Motor neuron (in vitro differentiated cells): ENCODE measurements at regions not wholly inside any gene's neighbourhood (a gene's known extent, or its start where the extent isn't known, plus 50 kb on each side); places are given as distances from the start of the nearest gene placed in this dataset.
"Not testable (repeated sequence)": the region's sequence is repeated elsewhere in the genome, so short reads cannot be mapped to it uniquely, and the experiment has no call there.

Source experiments
- ATAC-seq, 8 experiments: fragments of 200-7000 bp; cut with Tn5 transposase; replicated peaks in 6 of 8; 2 replicates each; pipeline ENCODE4 v1.8.0; 2021; ENCODE audit warnings: mild to moderate bottlenecking in 8 of 8, moderate library complexity in 8 of 8
- H3K27ac ChIP-seq, 2 donors: fragments of 250-450 bp; sonication (Bioruptor Pico); 2 replicates each; pipeline ENCODE4 v1.9.0; 2021; ENCODE audit warnings: antibody characterized with exemption in 2 of 2, mild to moderate bottlenecking in 2 of 2, moderate library complexity in 1 of 2
- H3K4me1 ChIP-seq, 2 donors: fragments of 250-450 bp; sonication (Bioruptor Pico); replicated peaks in 1 of 2; 2 replicates each; pipeline ENCODE4 v1.6.1; 2021; ENCODE audit warnings: antibody characterized with exemption in 2 of 2, mild to moderate bottlenecking in 2 of 2, moderate library complexity in 1 of 2
- H3K4me3 ChIP-seq, 5 donors: fragments of 250-450 bp; sonication (Bioruptor Pico); 2 replicates each; pipeline ENCODE4 v1.9.0; 2021; ENCODE audit warnings: antibody characterized with exemption in 5 of 5, mild to moderate bottlenecking in 5 of 5, moderate library complexity in 4 of 5
- WGBS, 10 experiments: fragments of 450-650 bp; shearing (Covaris generic); methylation state at CpG; one replicate each; pipeline ENCODE4 v1.0.0; 2022; 5-methylcytosine and 5-hydroxymethylcytosine counted together
- in situ Hi-C, 9 experiments: fragments of 400-800 bp; cut with MboI; loops; one replicate each; pipeline ENCODE4 v1.15.0; 2021; ENCODE audit warnings: low sequenced_read_pairs in 9 of 9, low pct_unique_long_range_greater_than_20kb in 2 of 9; ENCODE audit not compliant: unreplicated experiment in 9 of 9

- Histone ChIP-seq H3K4me3 (no peak overlapping the region), H3K4me1 (no peaks in the 10 kb centered on the region), H3K27ac (no peak overlapping the region)
- no peak for ATAC-seq
- in situ Hi-C loops = loop anchor here in 3 of 9 experiments (25.0 kb wide), 3 partner anchors 464 to 814 kb away; no protein-coding TSS in a partner anchor
These were observed 323.3 kb downstream of the CRPPA start for GRCh38 chr7:16098058-16098457.

- 43 to 88% (median 67%) methylated on average over 2 to 3 of the region's 3 CpGs for WGBS, 10 experiments
- Histone ChIP-seq H3K27ac (no peak overlapping the region), H3K4me3 (no peak overlapping the region), H3K4me1 (no peaks in the 10 kb centered on the region)
- in situ Hi-C loops = loop anchor here in 3 of 9 experiments (25.0 kb wide), 3 partner anchors 467 to 817 kb away; no protein-coding TSS in a partner anchor
- ATAC-seq = no peak
These were observed 326.0 kb downstream of the CRPPA start for GRCh38 chr7:16095171-16095950.

- no peak overlapping the region for H3K27ac ChIP-seq
- no peak for ATAC-seq
- no peaks in the 10 kb centered on the region for H3K4me1 ChIP-seq
- in situ Hi-C loops = loop anchor here in 3 of 9 experiments (25.0 kb wide), 3 partner anchors 468 to 818 kb away; no protein-coding TSS in a partner anchor
- WGBS, 10 experiments = 86 to 100% (median 100%) methylated on average over 1 to 2 of the region's 2 CpGs; no CpG with 5 or more reads in 2 of the 10 experiments
- no peak overlapping the region for H3K4me3 ChIP-seq
These were observed 326.7 kb downstream of the CRPPA start for GRCh38 chr7:16094651-16095050.

- WGBS, 10 experiments = 33 to 100% (median 83%) methylated on average over 1 to 2 of the region's 2 CpGs
- in situ Hi-C loops = loop anchor here in 3 of 9 experiments (25.0 kb wide), 3 partner anchors 470 to 820 kb away; no protein-coding TSS in a partner anchor
- no peak overlapping the region for H3K4me3 ChIP-seq
- no peak overlapping the region for H3K27ac ChIP-seq
- H3K4me1 ChIP-seq = no peaks in the 10 kb centered on the region
- no peak for ATAC-seq
These were observed 328.6 kb downstream of the CRPPA start for GRCh38 chr7:16092711-16093110.

GRCh38 chr7:16091701-16092310, 329.5 kb downstream of the CRPPA start:
- in situ Hi-C loops = loop anchor here in 3 of 9 experiments (25.0 kb wide), 3 partner anchors 470 to 820 kb away; no protein-coding TSS in a partner anchor
- no peaks in the 10 kb centered on the region for H3K4me1 ChIP-seq
- no peak overlapping the region for H3K4me3 ChIP-seq
- ATAC-seq = no peak
- 13 to 100% (median 77%) methylated on average over 1 to 5 of the region's 5 CpGs for WGBS, 10 experiments
- no peak overlapping the region for H3K27ac ChIP-seq

- 67 to 100% (median 95%) methylated on average over 2 to 3 of the region's 3 CpGs; no CpG with 5 or more reads in 3 of the 10 experiments for whole genome bisulfite sequencing, 10 experiments
- Histone ChIP-seq H3K4me1 (no peaks in the 10 kb centered on the region), H3K4me3 (no peak overlapping the region), H3K27ac (no peak overlapping the region)
- in situ Hi-C loops = loop anchor here in 4 of 9 experiments (10.0 to 25.0 kb wide), 4 partner anchors 472 to 822 kb away; no protein-coding TSS in a partner anchor
- no peak for ATAC-seq
These were observed 331.5 kb downstream of the CRPPA start for GRCh38 chr7:16089801-16090200.

- no peak for ATAC-seq
- Histone ChIP-seq H3K27ac (no peak overlapping the region), H3K4me1 (no peaks in the 10 kb centered on the region), H3K4me3 (no peak overlapping the region)
- in situ Hi-C loops = loop anchor here in 4 of 9 experiments (10.0 to 25.0 kb wide), 4 partner anchors 473 to 823 kb away; no protein-coding TSS in a partner anchor
- WGBS, 10 experiments = 65 to 100% (median 87%) methylated on average over 1 to 12 of the region's 19 CpGs
These were observed 332.1 kb downstream of the CRPPA start for GRCh38 chr7:16089191-16089590.

GRCh38 chr7:16086743-16087142, 334.6 kb downstream of the CRPPA start:
- 60 to 88% methylated on average over 1 of the region's 1 CpG; no CpG with 5 or more reads in 8 of the 10 experiments for WGBS, 10 experiments
- no peak for ATAC-seq
- Histone ChIP-seq H3K4me3 (no peak overlapping the region), H3K4me1 (no peaks in the 10 kb centered on the region), H3K27ac (no peak overlapping the region)
- in situ Hi-C loops = loop anchor here in 4 of 9 experiments (10.0 to 25.0 kb wide), 4 partner anchors 476 to 826 kb away; no protein-coding TSS in a partner anchor

- not testable (repeated sequence) for H3K27ac ChIP-seq, H3K4me3 ChIP-seq, H3K4me1 ChIP-seq, ATAC-seq
- in situ Hi-C loops = loop anchor here in 4 of 9 experiments (10.0 to 25.0 kb wide), 4 partner anchors 477 to 827 kb away; no protein-coding TSS in a partner anchor
- 17 to 87% (median 69%) methylated on average over 1 to 6 of the region's 6 CpGs; no CpG with 5 or more reads in 1 of the 10 experiments for WGBS, 10 experiments
These were observed 335.6 kb downstream of the CRPPA start for GRCh38 chr7:16085780-16086179.

GRCh38 chr7:16084875-16085274, 336.5 kb downstream of the CRPPA start:
- WGBS, 10 experiments = 17 to 96% (median 85%) methylated on average over 2 to 4 of the region's 4 CpGs; no CpG with 5 or more reads in 2 of the 10 experiments
- in situ Hi-C loops = loop anchor here in 4 of 9 experiments (10.0 to 25.0 kb wide), 4 partner anchors 477 to 827 kb away; no protein-coding TSS in a partner anchor
- H3K4me1 ChIP-seq = no peaks in the 10 kb centered on the region
- no peak overlapping the region for H3K4me3 ChIP-seq
- no peak for ATAC-seq
- H3K27ac ChIP-seq = no peak overlapping the region

GRCh38 chr7:16084370-16084769, 337.0 kb downstream of the CRPPA start:
- in situ Hi-C loops = loop anchor here in 4 of 9 experiments (10.0 to 25.0 kb wide), 4 partner anchors 478 to 828 kb away; no protein-coding TSS in a partner anchor
- no peak for ATAC-seq
- 24 to 100% (median 82%) methylated on average over 1 to 3 of the region's 3 CpGs; no CpG with 5 or more reads in 2 of the 10 experiments for WGBS, 10 experiments
- H3K4me1 ChIP-seq = no peaks in the 10 kb centered on the region
- no peak overlapping the region for H3K27ac ChIP-seq
- H3K4me3 ChIP-seq = no peak overlapping the region

- ATAC-seq = peak in 2 of 8 experiments; percentile 35 to 52
- WGBS, 10 experiments = 18 to 100% (median 58%) methylated on average over 1 to 3 of the region's 3 CpGs; no CpG with 5 or more reads in 1 of the 10 experiments
- Histone ChIP-seq H3K27ac (no peak overlapping the region), H3K4me1 (no peaks in the 10 kb centered on the region), H3K4me3 (no peak overlapping the region)
- in situ Hi-C loops = loop anchor here in 4 of 9 experiments (10.0 to 25.0 kb wide), 4 partner anchors 478 to 828 kb away; no protein-coding TSS in a partner anchor
These were observed 337.4 kb downstream of the CRPPA start for GRCh38 chr7:16083931-16084330.
